ENCODE measurements at regions not wholly inside any gene's neighbourhood (a gene's known extent, or its start where the extent isn't known, plus 50 kb on each side); places are given as distances from the start of the nearest gene placed in this dataset. TPM values are rescaled to one million over a fixed set of nuclear protein-coding genes. Genes with fewer than 3 reads are reported as not detected.

GRCh38 chr5:111574311-111574710 lies 62.0 kb upstream of the STARD4 start:
- Histone ChIP-seq H3K27me3 (no peaks in the 10 kb centered on the region), H3K4me1 (ENCODE audit: insufficient read depth) (no peaks in the 10 kb centered on the region), H3K27ac (no peak overlapping the region), H3K4me3 (no peak overlapping the region), H3K36me3 (no peaks in the 10 kb centered on the region), H3K9me3 (no peaks in the 10 kb centered on the region)
- no peak for TF ChIP-seq POLR2A (IDR thresholded peaks at IDR 0.05)
- no peak for TF ChIP-seq CTCF (IDR thresholded peaks at IDR 0.05)
- no peak for TF ChIP-seq EP300 (IDR thresholded peaks at IDR 0.05)
- intact Hi-C loops (cut with DNase I), result no loop called here
- DNase-seq, result no peak
- 93 to 97% (median 95%) methylated on average over 2 of the region's 2 CpGs for WGBS, 3 donors

GRCh38 chr5:111572561-111572960 lies 60.2 kb upstream of the STARD4 start:
- Histone ChIP-seq H3K27ac (no peak overlapping the region), H3K9me3 (no peaks in the 10 kb centered on the region), H3K4me3 (no peak overlapping the region), H3K27me3 (no peaks in the 10 kb centered on the region), H3K4me1 (ENCODE audit: insufficient read depth) (no peaks in the 10 kb centered on the region), H3K36me3 (no peaks in the 10 kb centered on the region)
- 73 to 83% (median 81%) methylated on average over 5 of the region's 5 CpGs for WGBS, 3 donors
- TF ChIP-seq POLR2A (IDR thresholded peaks at IDR 0.05) (no peak), EP300 (IDR thresholded peaks at IDR 0.05) (no peak), CTCF (IDR thresholded peaks at IDR 0.05) (no peak)
- no peak for DNase-seq
- intact Hi-C loops (cut with DNase I), result no loop called here

GRCh38 chr5:111563031-111563822 lies 50.9 kb upstream of the STARD4 start:
- Histone ChIP-seq H3K36me3 (no peaks in the 10 kb centered on the region), H3K27me3 (no peaks in the 10 kb centered on the region), H3K9me3 (no peaks in the 10 kb centered on the region), H3K4me1 (ENCODE audit: insufficient read depth) (no peaks in the 10 kb centered on the region), H3K27ac (no peak overlapping the region), H3K4me3 (no peak overlapping the region)
- TF ChIP-seq EP300 (IDR thresholded peaks at IDR 0.05) (no peak), CTCF (IDR thresholded peaks at IDR 0.05) (no peak), POLR2A (IDR thresholded peaks at IDR 0.05) (no peak)
- no peak for DNase-seq
- 37 to 42% (median 39%) methylated on average over 6 of the region's 6 CpGs for WGBS, 3 donors
- intact Hi-C loops (cut with DNase I), result no loop called here

GRCh38 chr5:111562561-111562960 lies 50.2 kb upstream of the STARD4 start:
- no peak for TF ChIP-seq POLR2A (IDR thresholded peaks at IDR 0.05)
- no peak for TF ChIP-seq EP300 (IDR thresholded peaks at IDR 0.05)
- no peak for DNase-seq
- 47 to 56% (median 51%) methylated on average over 3 of the region's 3 CpGs for WGBS, 3 donors
- no peaks in the 10 kb centered on the region for H3K27me3 ChIP-seq
- no peaks in the 10 kb centered on the region for H3K9me3 ChIP-seq
- no peaks in the 10 kb centered on the region for H3K4me1 ChIP-seq (ENCODE audit: insufficient read depth)
- no peaks in the 10 kb centered on the region for H3K36me3 ChIP-seq
- no peak overlapping the region for H3K27ac ChIP-seq
- no peak overlapping the region for H3K4me3 ChIP-seq
- intact Hi-C loops (cut with DNase I), result no loop called here

Small RNA genes lying in the stretch of these regions (small RNA-seq; reads per million reads assigned to genes)
- gene AC008967.1, result not detected
- gene HMGN1P13, result not detected
